GM12892 (cell line): ENCODE measurements at regions not wholly inside any gene's neighbourhood (a gene's known extent, or its start where the extent isn't known, plus 50 kb on each side); places are given as distances from the start of the nearest gene placed in this dataset.
"Not testable (repeated sequence)": the region's sequence is repeated elsewhere in the genome, so short reads cannot be mapped to it uniquely, and the experiment has no call there.

Experiments used
- POLR2A ChIP-seq: IDR thresholded peaks from 2 replicates; pipeline ENCODE4 v1.6.1; 2011; ENCODE audit warnings: low read depth, low read length, control low read depth
- POLR2AphosphoS5 ChIP-seq: IDR thresholded peaks from 2 replicates; pipeline ENCODE4 v1.6.1; 2011; ENCODE audit warnings: low read depth, low read length, control low read depth
- TAF1 ChIP-seq: IDR thresholded peaks from 2 replicates; pipeline ENCODE4 v1.6.1; 2011; ENCODE audit warnings: low read depth, mild to moderate bottlenecking, control low read depth, low read length, borderline replicate concordance

DNA sequence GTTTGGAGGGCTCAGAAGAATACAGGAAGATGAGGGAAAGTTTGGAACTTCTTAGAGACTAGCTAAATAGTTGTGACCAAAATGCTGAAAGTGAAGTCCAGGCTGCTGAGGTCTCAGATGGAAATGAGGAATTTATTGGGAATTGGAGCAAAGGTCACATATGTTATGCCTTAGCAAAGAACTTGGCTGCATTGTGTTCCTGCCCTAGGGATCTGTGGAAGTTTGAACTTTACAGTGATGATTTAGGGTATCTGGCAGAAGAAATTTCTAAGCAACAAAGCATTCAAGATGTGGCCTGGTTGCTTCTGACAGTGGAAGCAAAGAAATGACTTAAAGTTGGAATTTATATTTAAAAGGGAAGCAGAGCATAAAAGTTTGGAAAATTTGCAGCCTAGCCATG lies 153.6 kb upstream of the LMNTD1 start:
- TF ChIP-seq POLR2A, POLR2AphosphoS5, TAF1: not testable (repeated sequence)
